ENCODE measurements at regions not wholly inside any gene's neighbourhood (a gene's known extent, or its start where the extent isn't known, plus 50 kb on each side); places are given as distances from the start of the nearest gene placed in this dataset.

- TF ChIP-seq CTCF (IDR thresholded peaks at IDR 0.05; ENCODE audit: borderline replicate concordance, extremely low read depth, low read length, poor library complexity, severe bottlenecking) (no peak), EZH2 (IDR thresholded peaks at IDR 0.05; ENCODE audit: borderline replicate concordance, low read depth, low read length, severe bottlenecking) (no peak)
Measured at GRCh38 chr2:217299590-217299989, 439.7 kb upstream of the TNP1 start.
